ENCODE measurements at regions not wholly inside any gene's neighbourhood (a gene's known extent, or its start where the extent isn't known, plus 50 kb on each side); places are given as distances from the start of the nearest gene placed in this dataset.

GRCh38 chr10:8418631-8419030 lies 364.1 kb downstream of the GATA3 start:
- no peak overlapping the region for H3K4me3 ChIP-seq (ENCODE audit: low read depth, low read length)
- TF ChIP-seq CTCF (IDR thresholded peaks at IDR 0.05; ENCODE audit: insufficient read depth, low read length, poor library complexity, severe bottlenecking): no peak
- DNase-seq (ENCODE audit: low read depth): no peak

GRCh38 chr10:8420182-8420581 lies 365.7 kb downstream of the GATA3 start:
- H3K36me3 ChIP-seq (ENCODE audit: control insufficient read depth, insufficient read depth, low read length): no peaks in the 10 kb centered on the region
- DNase-seq (ENCODE audit: low read depth): no peak
- no peak for TF ChIP-seq CTCF (IDR thresholded peaks at IDR 0.05; ENCODE audit: insufficient read depth, low read length, poor library complexity, severe bottlenecking)
- H3K27me3 ChIP-seq (ENCODE audit: control insufficient read depth, insufficient read depth, low read length): no peaks in the 10 kb centered on the region
- H3K4me3 ChIP-seq (ENCODE audit: low read depth, low read length): no peak overlapping the region

More at GRCh38 chr10:8418631-8419030, 364.1 kb downstream of the GATA3 start:
- no peaks in the 10 kb centered on the region for H3K27me3 ChIP-seq (ENCODE audit: control insufficient read depth, insufficient read depth, low read length)
- no peaks in the 10 kb centered on the region for H3K36me3 ChIP-seq (ENCODE audit: control insufficient read depth, insufficient read depth, low read length)

- Histone ChIP-seq H3K4me3 (ENCODE audit: low read depth, low read length) (no peak overlapping the region), H3K27me3 (ENCODE audit: control insufficient read depth, insufficient read depth, low read length) (no peaks in the 10 kb centered on the region), H3K36me3 (ENCODE audit: control insufficient read depth, insufficient read depth, low read length) (no peaks in the 10 kb centered on the region)
- TF ChIP-seq CTCF (IDR thresholded peaks at IDR 0.05; ENCODE audit: insufficient read depth, low read length, poor library complexity, severe bottlenecking): no peak
- no peak for DNase-seq (ENCODE audit: low read depth)
Measured at GRCh38 chr10:8424555-8425211, 370.2 kb downstream of the GATA3 start.

GRCh38 chr10:8428654-8429053 lies 374.2 kb downstream of the GATA3 start:
- H3K27me3 ChIP-seq (ENCODE audit: control insufficient read depth, insufficient read depth, low read length): no peaks in the 10 kb centered on the region
- DNase-seq (ENCODE audit: low read depth): no peak
- H3K4me3 ChIP-seq (ENCODE audit: low read depth, low read length): no peak overlapping the region
- no peak for TF ChIP-seq CTCF (IDR thresholded peaks at IDR 0.05; ENCODE audit: insufficient read depth, low read length, poor library complexity, severe bottlenecking)
- no peaks in the 10 kb centered on the region for H3K36me3 ChIP-seq (ENCODE audit: control insufficient read depth, insufficient read depth, low read length)

GRCh38 chr10:8430321-8430720 lies 375.8 kb downstream of the GATA3 start:
- DNase-seq (ENCODE audit: low read depth): no peak
- Histone ChIP-seq H3K4me3 (ENCODE audit: low read depth, low read length) (no peak overlapping the region), H3K36me3 (ENCODE audit: control insufficient read depth, insufficient read depth, low read length) (no peaks in the 10 kb centered on the region), H3K27me3 (ENCODE audit: control insufficient read depth, insufficient read depth, low read length) (no peaks in the 10 kb centered on the region)
- TF ChIP-seq CTCF (IDR thresholded peaks at IDR 0.05; ENCODE audit: insufficient read depth, low read length, poor library complexity, severe bottlenecking): no peak

- no peak for DNase-seq (ENCODE audit: low read depth)
Measured at GRCh38 chr10:8431511-8431910, 377.0 kb downstream of the GATA3 start.

More at GRCh38 chr10:8431511-8431910, 377.0 kb downstream of the GATA3 start:
- H3K27me3 ChIP-seq (ENCODE audit: control insufficient read depth, insufficient read depth, low read length): no peaks in the 10 kb centered on the region
- H3K36me3 ChIP-seq (ENCODE audit: control insufficient read depth, insufficient read depth, low read length): no peaks in the 10 kb centered on the region
- H3K4me3 ChIP-seq (ENCODE audit: low read depth, low read length): no peak overlapping the region
- TF ChIP-seq CTCF (IDR thresholded peaks at IDR 0.05; ENCODE audit: insufficient read depth, low read length, poor library complexity, severe bottlenecking): no peak

All from kidney epithelial cell (primary cell).